EH (cell line): ENCODE measurements at regions not wholly inside any gene's neighbourhood (a gene's known extent, or its start where the extent isn't known, plus 50 kb on each side); places are given as distances from the start of the nearest gene placed in this dataset.

ENCODE experiments used
- DNase-seq: peaks from one replicate; pipeline ENCODE4 v3.0.0-alpha.2; 2015; ENCODE audit warnings: low read depth

GRCh38 chr11:81174646-81175330 is 1558.9 kb downstream of the FAM181B start:
- no peak for DNase-seq

- DNase-seq, result no peak
Measured at GRCh38 chr11:81165164-81165563, 1568.5 kb downstream of the FAM181B start.

- DNase-seq, result no peak
Measured at GRCh38 chr11:81159900-81160299, 1573.8 kb downstream of the FAM181B start.

- DNase-seq, result no peak
Measured at GRCh38 chr11:81135570-81135969, 1598.1 kb downstream of the FAM181B start.

- DNase-seq, result no peak
Measured at GRCh38 chr11:81129618-81130017, 1604.0 kb downstream of the FAM181B start.

- DNase-seq, result no peak
Measured at GRCh38 chr11:81112718-81113117, 1620.9 kb downstream of the FAM181B start.

GRCh38 chr11:81104051-81104450 is 1629.6 kb downstream of the FAM181B start:
- no peak for DNase-seq

GRCh38 chr11:81098471-81098870 is 1635.2 kb downstream of the FAM181B start:
- no peak for DNase-seq

- DNase-seq, result no peak
Measured at GRCh38 chr11:81092522-81092921, 1641.1 kb downstream of the FAM181B start.

GRCh38 chr11:81089242-81089641 is 1644.4 kb downstream of the FAM181B start:
- DNase-seq, result no peak

GRCh38 chr11:81080476-81080875 is 1639.6 kb upstream of the TENM4 start:
- no peak for DNase-seq

- DNase-seq, result no peak
Measured at GRCh38 chr11:81072273-81072672, 1631.4 kb upstream of the TENM4 start.

GRCh38 chr11:81071606-81072005 is 1630.8 kb upstream of the TENM4 start:
- no peak for DNase-seq

- no peak for DNase-seq
Measured at GRCh38 chr11:81070948-81071347, 1630.1 kb upstream of the TENM4 start.

GRCh38 chr11:81059356-81059755 is 1618.5 kb upstream of the TENM4 start:
- DNase-seq, result no peak

- no peak for DNase-seq
Measured at GRCh38 chr11:81052344-81053158, 1611.7 kb upstream of the TENM4 start.

- DNase-seq, result no peak
Measured at GRCh38 chr11:81039916-81040524, 1599.2 kb upstream of the TENM4 start.

- DNase-seq, result no peak
Measured at GRCh38 chr11:81036168-81036870, 1595.5 kb upstream of the TENM4 start.

GRCh38 chr11:81033779-81034540 is 1593.1 kb upstream of the TENM4 start:
- DNase-seq, result no peak

GRCh38 chr11:81032906-81033305 is 1592.1 kb upstream of the TENM4 start:
- DNase-seq, result no peak

- no peak for DNase-seq
Measured at GRCh38 chr11:81030186-81030585, 1589.4 kb upstream of the TENM4 start.

GRCh38 chr11:81026032-81026431 is 1585.2 kb upstream of the TENM4 start:
- DNase-seq, result no peak
